Activated CD4-positive, alpha-beta T cell treated with anti-CD3 and anti-CD28 coated beads, Interleukin-2, amount 50 U/mL, for 48 hours (primary cell): ENCODE measurements at regions not wholly inside any gene's neighbourhood (a gene's known extent, or its start where the extent isn't known, plus 50 kb on each side); places are given as distances from the start of the nearest gene placed in this dataset.

Source experiments
- DNase-seq, 2 experiments: peaks; one replicate each; pipeline ENCODE4 v3.0.0-alpha.2; 2020

DNA sequence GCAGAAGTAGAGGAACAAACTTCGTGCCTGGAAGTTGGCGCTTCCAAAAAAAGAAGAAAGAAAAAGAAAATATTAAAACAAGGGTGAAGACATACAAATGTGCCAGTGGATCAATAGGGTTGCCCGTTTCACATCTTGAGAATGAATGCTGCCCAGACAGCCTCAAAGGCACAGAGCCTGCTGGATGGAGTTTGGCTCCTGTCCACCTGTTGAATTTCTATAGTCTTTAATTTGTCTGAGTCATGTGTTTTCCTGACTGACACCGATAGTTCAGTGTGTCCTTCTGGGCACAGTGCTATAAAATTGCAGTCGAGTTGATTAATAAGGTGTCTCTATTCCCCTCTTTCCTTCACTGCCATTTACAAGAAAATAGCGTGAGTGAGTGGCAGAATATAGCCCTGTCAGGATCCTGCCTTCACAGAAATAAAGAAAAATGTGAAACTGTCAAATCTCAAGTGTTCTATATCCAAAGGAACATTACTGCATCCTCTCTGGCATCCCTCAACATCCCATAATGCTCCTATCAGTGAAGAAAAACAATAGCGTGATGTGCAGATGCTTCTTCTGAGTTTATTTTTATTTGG, 471.3 kb upstream of the AUTS2 start:
- DNase-seq: no peak

- no peak for DNase-seq
Observed at GRCh38 chr7:69129524-69129923, 468.8 kb upstream of the AUTS2 start.

GRCh38 chr7:69129951-69130350, 468.3 kb upstream of the AUTS2 start:
- no peak for DNase-seq

- no peak for DNase-seq
Observed at GRCh38 chr7:69130396-69130795, 467.9 kb upstream of the AUTS2 start.

DNA sequence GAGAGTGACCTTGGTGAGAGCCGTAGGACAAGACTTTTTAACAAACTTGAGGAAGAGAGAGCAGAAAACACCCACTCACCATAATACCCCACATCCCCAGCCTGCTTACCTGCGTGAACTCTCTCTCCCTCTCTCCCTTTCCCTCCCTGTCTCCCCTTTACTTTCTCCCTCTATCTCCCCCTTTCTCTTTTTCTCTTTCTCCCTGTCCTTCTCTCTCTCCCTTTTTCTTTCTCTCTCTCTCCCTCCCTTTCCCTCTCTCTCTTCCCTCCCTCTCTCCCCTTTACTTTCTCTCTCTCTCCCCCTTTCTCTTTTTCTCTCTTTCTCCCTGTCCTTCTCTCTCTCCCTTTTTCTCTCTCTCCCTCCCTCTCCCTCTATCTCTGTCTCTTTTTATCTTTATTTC, 464.0 kb upstream of the AUTS2 start:
- no peak for DNase-seq

DNA sequence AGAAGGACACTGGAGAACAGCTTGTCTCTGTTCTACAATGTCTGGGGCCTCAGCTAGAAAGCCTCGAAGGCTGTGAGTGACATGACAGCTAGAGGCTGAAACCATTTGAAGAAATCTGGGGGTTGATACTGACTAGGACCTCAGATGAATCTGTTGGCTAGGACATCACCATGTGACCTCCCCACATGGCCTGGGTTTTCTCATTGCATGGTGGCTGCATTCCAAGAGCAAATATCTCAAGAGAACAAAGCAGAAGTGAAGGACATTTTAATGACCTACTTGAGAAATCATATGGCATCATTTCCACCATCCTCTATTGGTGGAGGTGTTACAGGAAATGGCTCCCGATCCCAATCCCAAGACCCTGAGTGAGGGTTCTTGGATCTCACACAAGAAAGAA, 450.6 kb upstream of the AUTS2 start:
- no peak for DNase-seq

DNA sequence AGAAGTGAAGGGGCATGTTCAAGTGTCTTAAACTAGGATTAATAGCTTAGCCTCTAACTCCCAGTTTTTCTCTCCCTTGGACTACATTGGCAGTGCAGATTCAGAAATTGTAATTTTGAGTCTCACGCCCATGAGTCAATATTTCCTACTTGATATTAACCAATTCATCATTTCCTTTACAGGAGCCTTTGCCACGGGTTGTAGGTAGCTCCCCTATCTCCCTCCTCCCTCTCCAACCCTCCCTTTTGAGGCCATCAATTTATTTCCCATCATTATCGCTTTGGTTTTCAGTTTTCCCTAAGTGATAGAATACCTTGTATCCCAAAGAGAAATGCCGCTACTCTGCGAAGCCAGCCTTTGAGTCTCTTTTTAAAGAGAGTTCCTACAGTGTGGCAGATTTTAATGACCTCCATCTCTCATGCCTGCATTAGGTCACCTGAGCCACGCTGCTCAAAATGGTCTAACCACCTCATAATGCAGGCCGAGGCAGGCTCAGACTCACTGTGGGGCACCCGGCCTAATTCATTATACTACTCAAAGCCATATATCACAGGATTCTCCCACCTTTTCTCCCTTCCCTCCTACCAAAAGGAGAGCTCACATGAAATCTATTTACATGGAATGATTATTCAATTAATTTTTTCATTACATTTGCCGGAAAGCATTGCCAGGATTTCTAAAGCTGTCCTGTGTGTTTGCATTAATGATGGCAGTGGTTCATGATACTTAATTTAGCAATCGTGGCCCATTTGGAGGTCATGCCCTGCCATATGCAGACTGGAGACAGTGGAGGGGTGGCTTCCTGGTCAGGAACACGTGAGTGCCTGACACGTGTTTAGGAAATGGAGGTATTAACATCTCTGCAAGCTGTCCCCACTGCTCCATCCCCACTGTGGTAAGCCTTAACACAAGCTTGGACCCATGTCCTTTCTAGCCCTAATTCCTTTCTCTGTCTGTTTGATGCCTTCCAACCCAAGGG, 448.2 kb upstream of the AUTS2 start:
- DNase-seq: no peak

DNA sequence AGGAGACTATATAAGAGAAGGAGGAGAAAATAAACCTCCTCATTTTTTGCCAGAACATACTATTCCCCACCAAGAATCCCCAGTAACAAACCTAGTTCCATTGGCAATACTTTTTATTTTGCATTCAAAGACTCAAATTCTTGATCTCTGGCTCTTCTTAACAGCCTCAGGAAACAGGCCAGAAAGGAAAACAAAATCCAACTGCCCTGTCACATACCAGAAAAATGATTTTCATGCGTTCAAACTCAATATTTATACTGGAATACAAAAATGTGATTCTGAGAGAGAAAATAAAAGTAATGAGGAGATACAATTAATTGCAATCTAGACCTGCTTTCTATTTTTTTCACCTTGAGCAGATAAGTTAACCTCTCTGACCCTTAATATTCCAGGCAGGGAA, 435.9 kb upstream of the AUTS2 start:
- no peak for DNase-seq

DNA sequence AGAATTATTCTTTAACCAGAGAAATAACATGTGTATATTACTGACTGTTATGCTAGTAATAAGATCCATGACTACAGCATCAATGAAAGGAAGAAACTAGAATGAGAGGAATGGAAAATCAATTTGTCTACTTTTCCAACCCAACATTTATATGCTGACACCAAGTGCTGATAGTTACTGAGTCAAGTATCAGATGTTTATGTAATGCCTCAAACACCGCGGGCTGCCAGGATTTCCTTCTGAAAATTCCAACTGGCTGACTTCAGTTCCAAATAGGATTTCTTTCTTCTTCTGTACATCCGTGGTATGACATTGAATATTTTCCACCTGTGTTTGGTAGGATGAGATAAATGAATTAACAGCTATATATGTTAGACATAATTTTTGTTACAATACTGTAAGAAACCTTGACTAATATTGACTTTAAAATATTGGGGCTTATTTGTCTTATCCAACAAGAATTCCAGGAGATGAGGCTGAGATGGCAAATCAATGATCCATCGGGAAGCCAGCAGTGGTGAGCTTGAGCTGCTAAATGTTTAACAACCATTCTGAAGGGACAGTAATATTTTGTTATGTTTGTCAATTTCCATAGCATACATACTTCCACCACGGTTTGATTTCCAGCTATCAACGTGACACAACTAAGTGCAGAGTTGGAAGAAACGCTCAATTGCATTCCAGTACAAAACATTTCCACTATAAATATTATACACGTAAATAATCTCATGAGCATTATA, 435.2 kb upstream of the AUTS2 start:
- no peak for DNase-seq

GRCh38 chr7:69166979-69167516, 431.2 kb upstream of the AUTS2 start:
- no peak for DNase-seq

- DNase-seq: no peak
Observed at GRCh38 chr7:69169386-69169785, 428.9 kb upstream of the AUTS2 start.

DNA sequence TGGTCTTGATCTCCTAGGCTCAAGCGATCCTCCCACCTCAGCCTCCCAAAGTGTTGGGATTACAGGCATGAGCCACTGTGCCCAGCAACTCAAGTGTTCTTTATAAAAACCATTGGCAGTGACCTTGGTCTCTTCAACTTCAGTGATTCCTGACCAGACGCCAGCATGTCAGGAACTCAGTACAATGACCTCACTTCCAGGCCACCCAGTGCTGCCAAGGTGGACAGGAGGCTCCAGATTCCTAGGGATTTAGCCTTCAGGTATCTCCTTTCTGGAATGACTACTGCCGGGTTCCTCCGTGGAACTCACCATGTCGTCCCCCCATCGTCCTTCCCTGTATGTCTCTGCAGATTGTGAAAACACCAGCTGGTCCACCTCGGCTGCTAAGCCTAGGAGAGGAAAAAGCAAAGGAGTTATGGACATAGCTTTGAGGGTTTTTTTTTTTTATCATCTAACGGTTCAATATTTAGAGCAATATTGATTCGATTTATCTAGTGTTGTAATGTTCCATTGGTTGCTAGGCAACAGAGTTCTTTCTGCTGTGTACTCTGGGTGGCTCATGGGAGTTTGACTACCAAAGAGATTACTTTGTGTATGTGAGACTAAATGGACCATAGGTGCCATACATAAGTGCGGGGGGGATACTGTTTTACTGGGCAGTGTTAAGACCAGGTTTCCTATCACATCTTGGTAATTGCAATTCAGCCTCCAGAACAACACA, 425.8 kb upstream of the AUTS2 start:
- no peak for DNase-seq

DNA sequence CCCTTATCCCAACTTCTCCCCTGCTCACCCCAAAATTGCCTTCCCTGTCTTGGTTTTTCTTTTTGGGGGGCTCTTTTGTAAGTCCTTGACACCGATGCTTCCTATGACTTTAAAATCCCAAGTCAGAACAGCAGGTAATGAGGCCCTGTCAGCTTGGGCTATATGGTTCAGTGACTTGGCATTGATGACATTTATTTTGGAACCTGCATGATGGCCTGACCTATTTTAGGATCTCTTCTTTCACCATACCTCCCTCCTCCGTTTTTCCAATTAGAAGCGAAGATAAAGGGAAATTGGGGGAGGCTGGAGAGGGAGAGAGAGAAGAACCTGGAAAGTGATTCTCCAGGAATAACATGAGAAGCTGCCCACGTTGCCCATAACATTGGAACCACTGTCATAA, 424.9 kb upstream of the AUTS2 start:
- no peak for DNase-seq

GRCh38 chr7:69173846-69174245, 424.4 kb upstream of the AUTS2 start:
- DNase-seq: no peak

GRCh38 chr7:69176841-69177240, 421.4 kb upstream of the AUTS2 start:
- DNase-seq: no peak

GRCh38 chr7:69177461-69177861, 420.8 kb upstream of the AUTS2 start:
- no peak for DNase-seq

DNA sequence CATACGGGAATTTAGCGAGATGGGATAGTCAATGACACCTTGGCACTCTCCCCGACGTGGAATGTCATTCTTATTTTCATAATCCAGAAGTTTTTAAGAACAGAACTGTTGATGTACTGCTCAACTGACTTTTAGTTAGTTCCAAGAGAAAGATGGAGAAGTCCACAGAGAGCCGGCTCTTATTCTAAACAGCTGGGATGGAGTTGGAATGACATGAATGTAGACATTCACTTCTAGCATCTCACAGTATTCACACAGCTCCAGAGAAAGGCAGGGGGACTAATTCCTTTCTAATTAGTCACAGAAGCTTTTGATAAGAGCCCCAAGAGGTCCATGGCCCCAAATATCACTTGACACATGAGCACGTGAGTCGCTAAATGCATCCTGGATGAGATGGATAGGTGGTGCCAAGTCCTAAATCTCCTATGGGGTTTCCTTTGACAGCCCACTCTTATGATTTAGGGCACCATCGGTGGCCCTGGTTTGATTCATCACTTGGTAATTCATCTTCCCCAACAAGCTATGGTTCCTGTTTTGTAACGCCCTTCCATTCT, 420.3 kb upstream of the AUTS2 start:
- DNase-seq: no peak

GRCh38 chr7:69180662-69181061, 417.6 kb upstream of the AUTS2 start:
- DNase-seq: no peak

DNA sequence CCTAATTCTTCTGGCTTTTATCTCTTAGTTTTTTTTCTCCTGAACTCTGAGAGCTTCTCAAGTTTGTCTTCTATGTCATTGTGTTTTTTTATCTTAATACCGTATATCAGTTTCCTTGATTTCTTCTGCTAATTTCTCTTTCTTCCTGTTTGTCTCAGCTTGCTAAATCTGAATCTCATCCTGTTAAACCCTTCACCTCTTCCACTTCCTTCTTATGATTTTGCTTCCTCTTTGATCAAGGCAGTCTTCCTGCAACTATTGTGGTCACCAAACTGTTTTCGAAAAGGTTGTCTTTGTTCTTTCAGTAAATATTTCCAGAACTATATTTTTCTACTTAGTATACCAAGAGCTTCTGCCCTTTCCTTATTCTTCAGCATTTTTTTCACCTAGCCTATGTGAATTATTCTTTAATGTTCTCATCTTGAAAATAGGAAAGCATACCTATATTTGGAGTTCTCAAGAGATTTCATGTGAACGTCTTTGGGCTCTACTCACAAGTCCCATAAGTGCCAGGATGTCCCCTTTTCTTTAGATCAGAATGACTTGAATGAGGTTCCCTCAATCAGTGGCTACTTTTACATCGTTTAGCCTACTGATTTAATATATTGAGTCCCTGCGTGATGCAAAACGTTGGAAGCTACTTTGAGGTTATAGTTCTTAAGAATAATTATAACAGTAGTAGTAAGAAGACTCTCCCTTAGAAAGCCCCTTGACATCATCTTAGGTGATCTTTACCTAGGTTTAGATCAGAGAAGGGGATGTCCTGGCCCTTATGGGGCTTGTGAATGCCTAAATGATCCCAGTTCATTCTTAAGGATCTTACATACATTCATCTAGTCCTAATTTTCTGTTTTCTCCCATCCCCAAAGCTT, 415.4 kb upstream of the AUTS2 start:
- no peak for DNase-seq

- DNase-seq: no peak
Observed at GRCh38 chr7:69184339-69184738, 413.9 kb upstream of the AUTS2 start.

DNA sequence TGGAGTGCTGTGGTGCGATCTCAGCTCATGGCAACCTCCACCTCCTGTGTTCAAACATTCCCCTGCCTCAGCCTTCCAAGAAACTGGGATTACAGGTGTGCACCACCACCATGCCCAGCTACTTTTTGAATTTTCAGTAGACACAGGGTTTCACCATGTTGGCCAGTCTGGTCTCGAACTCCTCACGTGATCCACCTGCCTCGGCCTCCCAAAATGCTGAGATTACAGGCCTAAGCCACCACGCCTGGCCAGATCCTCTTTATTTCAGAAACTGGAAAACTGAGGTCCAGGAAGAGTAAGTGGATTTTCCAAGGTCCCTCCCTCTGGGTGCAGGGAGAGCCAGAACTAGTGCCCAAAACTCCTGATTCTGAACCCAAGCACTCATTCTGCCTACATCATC, 413.1 kb upstream of the AUTS2 start:
- DNase-seq: no peak
